GM19043 (cell line): ENCODE measurements at regions not wholly inside any gene's neighbourhood (a gene's known extent, or its start where the extent isn't known, plus 50 kb on each side); places are given as distances from the start of the nearest gene placed in this dataset.

Source experiments
- ATAC-seq: cut with Tn5 transposase; IDR thresholded peaks from one replicate; pipeline ENCODE4 v1.9.1; 2021; ENCODE audit warnings: low read depth; ENCODE audit not compliant: unreplicated experiment

DNA sequence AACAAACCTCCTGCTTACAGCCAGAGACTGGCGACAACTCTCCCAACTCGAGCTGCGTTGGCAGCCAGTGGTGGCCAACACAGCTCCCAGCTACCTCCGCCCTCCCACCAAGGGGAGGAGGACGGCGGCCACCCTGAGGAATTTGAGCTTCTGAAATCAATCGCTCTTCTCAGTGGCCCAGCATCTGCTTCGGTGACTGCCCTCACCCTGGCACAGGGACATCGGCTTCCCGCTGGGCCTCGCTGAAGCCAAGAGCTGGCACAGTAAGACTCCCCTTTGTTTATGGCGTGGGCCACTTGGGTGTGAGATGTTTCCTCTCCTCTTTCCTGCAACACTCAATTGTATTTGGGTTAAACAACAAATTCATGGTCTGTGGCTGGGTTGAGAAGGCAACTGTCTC, 136.2 kb downstream of the ZBTB18 start:
- no peak for ATAC-seq

DNA sequence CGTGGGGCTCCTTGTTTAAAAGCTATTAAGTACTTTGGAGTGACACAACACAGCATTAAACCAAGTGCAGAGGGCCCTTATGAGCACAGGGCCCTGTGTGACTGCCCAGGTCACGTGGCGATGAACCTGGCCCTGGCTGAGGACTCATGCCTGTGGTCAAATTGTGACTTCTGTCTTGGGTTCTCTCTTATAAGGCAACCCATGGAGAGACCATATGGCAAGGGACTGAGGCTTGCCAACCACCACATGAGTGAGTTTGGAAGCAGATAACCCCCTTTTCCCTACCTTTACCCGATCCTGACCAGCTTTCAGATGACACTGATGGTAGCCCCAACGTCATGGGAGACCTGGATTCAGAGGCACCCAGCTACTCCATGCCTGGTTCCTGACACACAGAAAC, 140.5 kb downstream of the ZBTB18 start:
- no peak for ATAC-seq

DNA sequence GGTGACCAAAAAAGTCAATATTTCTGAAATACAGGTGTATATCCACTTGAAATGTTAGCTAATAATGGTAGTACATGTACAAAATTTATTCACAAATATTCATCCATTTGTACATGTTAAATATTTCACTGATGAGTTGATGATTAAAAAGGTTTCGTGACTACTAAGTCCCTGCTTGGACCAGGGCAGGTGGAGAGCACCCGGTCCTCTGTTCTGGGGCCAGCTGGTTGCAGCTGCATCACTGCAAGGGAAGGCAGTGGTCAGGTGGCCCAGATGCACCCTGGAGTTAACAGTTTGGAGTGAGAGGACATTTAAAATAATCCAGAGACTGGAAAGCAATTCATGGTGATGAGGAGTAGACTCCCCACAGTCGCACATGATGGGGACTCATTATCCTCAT, 141.2 kb downstream of the ZBTB18 start:
- no peak for ATAC-seq

DNA sequence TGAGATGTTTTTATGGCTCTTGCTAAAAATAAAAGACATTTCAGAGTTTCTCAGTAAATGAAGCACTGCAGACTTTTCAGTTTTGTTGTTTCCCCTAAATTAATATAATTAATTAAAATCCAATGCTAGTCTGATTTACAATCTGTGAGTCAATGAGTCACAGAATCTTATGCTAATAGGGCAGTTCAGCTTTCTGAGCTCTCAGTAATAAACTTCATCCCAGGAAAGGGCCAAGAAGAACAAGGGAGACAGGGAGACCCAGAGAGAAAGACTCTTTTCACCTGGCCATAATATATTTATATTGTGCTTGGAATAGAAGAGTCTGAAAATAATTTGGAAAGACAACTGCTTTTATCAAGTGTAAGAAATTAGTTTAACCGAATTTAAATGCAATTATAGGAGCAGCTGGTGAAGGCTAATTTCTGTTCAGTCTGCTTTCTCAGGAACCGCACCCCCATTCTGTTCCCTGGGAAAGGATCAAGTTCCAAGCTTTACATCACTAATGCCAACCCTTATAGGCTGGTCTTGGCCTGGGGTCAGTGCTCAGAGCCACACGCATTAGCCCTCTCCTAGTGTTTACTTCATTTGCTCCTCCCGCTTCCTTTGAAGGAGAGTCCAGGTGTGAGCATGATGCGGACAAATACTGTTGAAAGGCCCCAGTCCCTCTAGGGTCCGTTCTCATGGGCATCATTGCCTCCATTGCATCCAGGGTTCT, 145.6 kb downstream of the ZBTB18 start:
- ATAC-seq = no peak

DNA sequence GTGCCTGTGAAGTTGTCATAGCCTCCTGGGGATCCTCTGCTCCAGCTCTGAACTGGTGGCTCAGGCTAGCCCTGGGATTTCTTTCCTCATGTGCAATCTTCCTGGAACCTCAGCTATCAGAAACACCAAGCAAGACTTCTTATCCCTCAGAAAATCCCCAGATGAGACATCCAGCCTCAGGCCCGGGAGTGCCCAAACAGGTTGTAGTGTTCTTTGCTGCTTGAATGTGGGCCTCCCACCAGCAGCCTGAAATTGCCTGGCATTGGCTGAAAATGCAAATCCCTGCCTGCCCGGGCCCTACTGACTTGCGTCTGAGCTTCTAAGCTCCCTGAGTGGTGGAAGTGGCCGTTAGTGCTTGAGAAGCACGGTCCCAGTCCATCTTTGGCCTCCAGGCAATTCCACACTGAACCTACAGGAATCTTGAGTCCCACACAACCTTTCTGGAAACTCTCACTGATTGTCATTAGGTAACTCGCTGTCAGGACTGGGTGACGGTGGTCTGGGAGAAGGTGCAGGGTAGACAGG, 146.8 kb downstream of the ZBTB18 start:
- ATAC-seq = no peak

DNA sequence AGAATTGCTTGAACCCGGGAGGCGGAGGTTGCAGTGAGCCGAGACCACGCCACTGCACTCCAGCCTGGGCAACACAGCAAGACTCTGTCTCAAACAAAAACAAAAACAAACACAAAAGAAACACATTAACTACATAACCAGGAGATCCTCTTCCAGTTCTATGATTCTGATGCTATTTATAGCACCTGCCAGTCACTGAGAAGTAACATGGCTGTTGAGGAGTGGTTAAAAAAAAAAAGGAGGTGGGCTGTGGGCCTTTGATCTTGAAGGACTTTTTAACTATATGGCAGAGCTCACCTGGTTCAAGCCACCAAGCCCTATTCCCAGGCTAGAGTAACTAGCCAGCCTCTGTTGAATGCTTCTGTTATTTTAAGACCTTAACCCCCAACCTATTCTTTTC, 148.8 kb downstream of the ZBTB18 start:
- ATAC-seq = no peak

DNA sequence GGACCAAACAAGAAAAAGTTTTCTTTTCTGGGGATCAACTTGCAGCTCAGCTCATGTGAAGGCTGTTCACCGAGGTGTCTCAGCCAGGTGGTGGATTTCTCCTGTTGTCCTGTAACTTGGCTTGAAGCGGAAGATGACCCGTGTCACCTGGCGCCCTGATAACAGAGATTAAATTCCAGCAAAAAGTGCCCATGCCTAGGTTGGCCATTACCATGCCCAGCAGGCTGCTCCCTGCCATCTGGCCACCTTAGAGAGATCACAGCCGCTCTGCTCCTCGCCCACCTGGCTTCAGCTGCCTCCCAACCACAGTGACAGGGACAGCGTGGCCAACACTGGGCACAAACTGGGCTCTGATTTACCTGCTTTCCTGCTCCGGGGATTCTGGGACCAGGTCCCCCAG, 149.5 kb downstream of the ZBTB18 start:
- no peak for ATAC-seq

DNA sequence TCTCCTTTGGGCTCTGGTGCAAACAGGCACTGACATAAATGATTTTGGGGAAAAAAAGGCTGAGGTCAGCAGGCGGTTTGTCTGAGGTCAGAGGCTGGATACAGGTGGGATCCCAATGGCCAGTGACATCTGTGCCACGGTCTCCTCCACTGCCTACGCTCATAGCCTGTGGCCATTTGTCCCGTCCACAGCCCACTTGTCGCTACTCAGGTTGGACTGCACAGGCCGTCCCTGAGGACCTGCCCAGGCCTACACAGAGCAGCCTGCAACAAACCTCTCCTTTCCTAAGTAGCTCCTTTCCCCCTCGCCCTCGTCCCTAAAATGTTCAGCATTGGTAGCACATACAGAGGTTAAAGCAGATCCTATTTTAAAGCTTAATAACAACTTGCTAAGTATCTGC, 150.7 kb downstream of the ZBTB18 start:
- no peak for ATAC-seq

DNA sequence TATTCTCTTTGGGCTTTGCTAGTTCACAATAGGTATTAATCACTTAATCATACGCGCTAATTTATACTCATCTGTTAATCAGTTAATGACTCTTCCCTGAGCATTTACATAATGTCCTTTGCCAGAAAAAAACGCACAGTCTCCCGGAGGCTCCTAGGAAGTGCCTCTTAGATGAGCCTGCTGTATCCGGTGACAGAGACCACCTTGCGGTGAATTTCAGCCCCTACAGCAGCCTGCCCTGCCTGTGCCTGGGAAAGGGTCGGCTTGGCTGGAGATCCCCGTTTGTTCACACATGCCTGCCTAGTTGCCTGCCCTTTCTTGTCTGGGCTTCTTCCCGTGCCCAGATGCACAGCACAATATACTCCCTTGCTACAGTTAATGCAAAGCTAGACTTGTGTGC, 152.9 kb downstream of the ZBTB18 start:
- ATAC-seq = no peak

DNA sequence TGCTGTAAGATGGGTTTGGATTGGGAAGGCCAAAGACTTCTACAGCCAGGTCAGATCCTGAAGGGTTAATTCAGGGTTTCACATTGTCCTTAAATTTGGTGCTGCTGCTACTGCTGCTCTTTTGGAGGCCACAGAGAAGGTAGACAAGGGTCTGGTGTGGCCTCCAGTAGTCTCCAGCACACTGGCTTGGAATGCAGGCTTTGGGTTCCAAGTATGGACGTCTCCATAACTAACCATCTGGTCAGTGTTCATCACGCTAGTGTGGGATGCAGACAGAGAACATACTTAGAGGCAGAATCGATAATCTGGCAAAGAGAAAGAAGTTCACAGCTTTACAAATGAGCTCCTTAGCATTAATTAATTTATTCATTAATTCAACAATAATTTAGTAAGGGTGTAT, 154.1 kb downstream of the ZBTB18 start:
- no peak for ATAC-seq

DNA sequence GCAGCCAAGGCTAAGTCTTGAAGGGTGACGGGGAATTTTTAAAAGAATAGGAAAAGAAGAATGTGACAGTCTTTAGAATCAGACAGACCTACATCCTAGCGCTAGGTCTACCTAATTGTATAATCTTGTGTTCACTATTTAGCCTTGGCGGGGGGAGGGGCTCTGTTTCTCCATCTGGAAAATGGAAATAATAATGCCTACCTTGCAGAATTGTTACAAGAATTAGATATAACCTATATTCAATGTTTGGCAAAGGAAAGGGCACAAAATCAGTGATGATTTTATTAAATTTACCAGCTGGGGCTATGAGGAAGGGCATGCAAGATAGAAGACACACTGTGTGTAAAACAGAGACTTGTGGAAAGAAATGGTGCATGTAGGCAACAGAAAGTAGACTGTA, 154.8 kb downstream of the ZBTB18 start:
- no peak for ATAC-seq

DNA sequence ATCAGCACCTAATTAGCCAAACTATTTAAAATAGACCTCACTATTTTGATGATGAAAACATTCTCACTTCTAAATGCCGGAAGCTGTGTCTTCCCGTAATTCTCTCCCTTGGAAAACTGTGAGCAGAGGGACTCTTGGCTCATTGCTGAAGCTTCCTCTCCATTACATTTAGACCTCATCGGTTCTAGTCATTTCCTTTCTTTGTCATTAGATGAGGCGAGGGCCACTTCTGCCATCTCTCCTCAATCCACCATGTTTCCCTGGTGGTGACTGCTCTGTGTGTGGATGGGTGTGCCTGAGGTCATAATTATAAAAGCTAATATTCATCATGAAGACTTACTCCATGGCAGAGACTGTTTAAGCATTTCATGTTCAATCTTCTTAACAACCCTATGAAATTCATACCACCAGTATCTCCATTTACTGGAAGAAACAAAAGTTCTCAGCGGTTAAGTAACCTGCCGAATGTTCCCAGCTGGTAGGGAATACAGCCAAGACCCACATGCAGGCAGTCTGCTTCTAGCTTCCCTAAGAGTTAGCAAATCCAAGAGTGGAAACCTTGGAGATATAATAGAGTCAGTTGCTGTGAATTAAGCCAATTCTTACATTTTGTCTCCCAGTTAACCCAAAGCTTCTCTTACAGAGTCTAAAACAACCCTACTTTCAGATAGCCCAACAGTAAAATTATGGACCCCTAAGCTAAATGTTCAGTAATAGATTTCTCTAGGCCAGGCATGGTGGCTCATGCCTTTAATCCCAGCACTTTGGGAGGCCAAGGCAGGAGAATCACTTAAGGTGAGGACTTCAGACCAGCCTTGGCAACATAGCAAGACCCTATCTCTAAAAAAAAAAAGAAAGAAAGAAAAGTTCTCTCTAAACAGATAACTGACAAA, 156.2 kb downstream of the ZBTB18 start:
- no peak for ATAC-seq

DNA sequence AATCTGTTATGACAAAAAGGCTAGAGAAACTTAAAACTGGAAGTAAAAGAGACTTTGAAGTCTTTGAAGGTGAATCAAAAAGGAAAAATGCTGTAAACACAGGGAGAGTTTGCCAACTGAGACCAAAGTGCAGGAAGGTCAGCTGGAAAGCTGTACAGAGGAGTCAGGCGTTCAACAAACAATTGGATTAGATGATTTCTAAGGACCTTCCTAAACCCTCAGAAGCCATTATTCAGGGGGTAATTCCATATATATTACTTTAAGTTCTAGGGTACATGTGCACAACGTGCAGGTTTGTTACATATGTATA, 156.8 kb downstream of the ZBTB18 start:
- no peak for ATAC-seq

DNA sequence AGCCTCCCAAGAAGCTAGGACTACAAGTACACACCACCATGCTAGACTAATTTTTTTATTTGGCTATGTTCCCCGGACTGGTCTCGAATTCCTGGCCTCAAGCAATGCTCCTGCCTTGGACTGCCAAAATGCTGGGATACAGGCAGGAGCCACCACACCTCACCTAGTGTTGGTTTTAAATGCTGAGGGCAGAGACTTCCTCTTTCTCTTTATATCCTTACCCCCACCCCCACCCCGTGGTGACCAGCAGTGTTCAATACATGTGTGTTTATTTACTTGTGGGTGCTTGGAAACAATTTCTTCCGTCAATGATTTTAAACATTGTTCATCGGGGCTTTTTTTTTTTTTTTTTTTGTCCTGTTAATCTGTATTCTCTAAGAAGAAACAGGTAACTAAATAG, 158.9 kb downstream of the ZBTB18 start:
- no peak for ATAC-seq

DNA sequence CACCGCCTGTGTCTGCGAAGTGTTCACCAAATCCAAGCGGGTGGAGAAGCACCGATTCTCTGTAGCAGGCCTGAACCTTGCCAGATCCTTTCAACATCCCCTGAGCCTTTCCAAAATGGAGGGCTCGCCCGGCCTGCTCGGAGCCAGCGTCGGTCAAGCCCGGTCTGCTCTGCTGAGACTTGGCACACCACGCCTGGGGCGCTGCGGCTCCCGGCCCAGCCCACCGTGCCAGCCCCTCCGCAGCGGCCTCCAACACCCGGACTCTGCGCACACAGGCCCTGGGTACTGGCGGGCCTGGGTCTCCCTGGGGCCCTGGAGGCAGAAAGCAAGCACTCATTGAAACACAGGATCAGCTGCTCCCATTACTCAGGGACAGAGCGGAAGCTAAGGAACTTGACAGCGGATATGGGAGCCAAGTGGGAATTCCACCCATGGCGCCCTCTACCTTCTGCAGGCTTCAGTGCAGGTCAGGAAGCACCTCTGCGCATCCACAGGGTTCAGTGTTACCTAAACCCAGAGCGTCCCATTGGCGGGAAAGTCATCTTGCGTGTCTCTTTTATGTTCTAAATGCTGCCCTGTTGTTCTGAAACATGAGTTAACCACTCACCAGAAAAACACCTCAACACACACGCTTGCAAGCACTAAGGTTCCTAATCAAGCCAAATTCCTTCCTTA, 159.9 kb downstream of the ZBTB18 start:
- no peak for ATAC-seq

DNA sequence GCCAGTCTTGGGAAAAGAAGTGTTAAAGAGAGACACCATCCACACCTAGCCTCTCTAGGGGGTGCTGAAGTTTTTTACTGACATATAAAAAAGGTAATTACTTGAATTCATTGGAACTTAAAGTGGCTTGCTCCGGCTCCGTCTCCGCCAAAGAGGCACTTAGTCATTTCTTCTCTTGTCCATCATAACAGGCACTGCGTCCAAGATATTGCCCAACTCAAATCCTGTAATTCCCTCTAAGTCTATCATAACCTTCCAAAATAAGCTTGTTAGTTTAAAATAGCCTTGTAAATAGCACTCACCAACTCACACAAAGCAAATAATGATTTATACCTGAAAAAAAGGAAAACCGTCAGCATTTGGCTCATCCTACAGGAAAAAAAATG, 160.5 kb downstream of the ZBTB18 start:
- no peak for ATAC-seq

DNA sequence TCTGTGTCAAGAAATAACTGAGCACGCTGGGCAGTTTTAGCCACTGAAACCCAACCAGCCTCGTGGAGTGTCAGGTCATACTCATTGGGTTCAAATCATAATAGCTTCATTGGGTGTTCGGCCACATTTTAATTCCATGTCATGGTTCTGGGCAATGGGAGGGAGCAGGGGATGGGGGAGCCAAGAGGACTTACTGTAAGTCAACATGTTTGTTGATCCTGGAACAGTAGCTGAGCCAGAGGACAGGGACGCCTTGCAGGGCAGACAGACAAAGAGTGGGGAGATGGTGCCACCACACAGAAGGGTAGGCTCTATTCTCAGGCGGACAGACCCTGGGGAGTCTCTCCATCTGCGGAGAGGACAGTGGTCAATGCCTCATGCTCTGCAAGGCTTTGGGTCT, 161.1 kb downstream of the ZBTB18 start:
- ATAC-seq = no peak

DNA sequence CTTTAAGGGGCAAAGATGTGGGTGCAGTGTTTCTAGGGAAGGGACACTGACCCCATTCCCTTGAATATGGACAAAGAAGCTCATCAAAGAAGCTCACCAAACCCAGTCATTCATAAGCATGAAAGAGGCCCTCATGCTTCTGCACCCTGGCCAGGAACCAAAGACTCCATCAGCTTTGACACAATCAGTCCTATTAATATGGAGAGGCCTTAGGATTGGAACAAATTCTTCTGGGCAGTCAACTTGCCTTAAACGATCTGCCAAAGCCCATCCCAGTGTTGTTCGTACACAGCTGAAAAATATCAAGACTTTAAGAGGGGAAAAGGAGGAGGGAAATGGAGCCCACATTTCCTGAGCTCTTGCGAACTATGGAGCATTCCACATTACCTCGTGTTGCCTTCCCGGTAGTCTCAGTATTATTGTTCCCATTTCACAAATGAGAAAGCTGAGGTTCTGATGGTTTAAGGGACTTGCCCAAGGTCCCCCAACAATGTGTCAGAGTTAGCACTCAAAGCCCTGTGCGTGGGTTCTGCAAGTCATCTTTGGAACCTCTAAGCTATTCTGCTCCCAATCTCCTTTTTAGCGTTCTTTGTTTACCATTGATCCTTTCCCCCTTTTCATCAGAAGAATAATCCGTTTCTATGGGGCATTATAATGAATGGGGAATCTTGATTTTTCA, 161.9 kb downstream of the ZBTB18 start:
- ATAC-seq = no peak

DNA sequence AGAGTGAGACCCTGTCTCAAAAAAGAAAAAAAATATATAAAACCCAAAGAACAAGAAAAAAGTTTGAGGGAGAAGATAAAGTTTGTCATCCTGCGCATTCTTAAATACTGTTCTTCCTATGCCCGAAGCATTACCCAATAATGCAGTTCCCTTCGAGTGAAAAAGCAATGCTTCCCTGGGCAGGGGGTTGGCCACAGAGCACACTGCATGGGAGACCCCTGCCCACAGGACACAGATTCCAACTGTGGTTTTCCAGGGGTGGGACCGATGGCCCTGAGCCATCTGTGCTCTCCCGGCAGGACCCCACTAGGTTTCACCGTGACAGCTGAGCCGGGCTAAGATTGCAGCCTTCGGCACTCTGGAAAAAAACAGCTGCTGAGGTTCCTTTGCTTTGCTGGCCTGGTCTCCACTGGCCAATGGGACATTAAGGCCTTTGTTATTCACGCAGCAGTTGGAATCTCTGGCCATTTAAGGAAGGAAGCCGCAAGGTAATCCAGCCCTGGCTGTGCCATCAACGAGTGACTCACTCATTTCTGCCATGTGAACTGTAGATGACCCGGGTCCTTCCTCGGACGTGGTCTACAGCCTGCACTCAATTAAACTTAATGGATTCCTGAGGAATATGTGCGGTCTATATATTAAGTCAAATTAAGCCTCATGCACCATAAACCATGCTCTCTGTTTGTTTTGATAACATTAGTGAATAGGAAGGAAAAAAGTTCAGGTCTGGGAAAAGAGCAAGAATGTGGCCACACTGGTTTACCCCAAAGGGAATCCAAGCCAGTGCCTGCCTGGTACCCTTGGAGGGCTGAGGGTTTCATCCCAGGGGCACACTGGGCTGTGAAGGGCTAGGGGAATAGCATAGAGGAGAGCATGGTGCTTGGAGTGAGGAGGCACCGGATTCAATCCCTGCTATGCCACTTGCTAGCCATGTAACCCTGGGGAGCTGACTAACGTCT, 163.2 kb downstream of the ZBTB18 start:
- ATAC-seq = no peak

DNA sequence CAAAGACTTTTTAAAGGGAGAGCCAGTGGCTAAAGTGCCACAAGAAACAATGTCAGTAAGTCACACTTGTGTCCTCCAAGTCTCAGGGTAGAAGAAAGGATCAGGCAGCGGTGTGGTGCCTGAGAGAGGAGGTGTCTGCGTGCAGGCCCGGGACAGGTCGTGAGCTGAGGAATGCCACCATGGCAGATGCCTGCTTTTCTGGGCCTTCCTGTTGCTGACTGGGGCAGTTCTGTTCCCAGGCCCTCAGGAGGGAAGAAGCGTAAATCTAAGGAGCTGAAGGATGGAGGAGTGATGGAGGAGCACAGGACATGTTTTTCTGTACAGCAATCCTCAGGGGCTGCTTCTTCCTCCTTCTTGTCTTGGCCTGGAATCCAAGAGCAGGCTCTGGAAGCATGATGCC, 165.8 kb downstream of the ZBTB18 start:
- ATAC-seq = no peak
